ENCODE measurements at regions not wholly inside any gene's neighbourhood (a gene's known extent, or its start where the extent isn't known, plus 50 kb on each side); places are given as distances from the start of the nearest gene placed in this dataset.

DNA sequence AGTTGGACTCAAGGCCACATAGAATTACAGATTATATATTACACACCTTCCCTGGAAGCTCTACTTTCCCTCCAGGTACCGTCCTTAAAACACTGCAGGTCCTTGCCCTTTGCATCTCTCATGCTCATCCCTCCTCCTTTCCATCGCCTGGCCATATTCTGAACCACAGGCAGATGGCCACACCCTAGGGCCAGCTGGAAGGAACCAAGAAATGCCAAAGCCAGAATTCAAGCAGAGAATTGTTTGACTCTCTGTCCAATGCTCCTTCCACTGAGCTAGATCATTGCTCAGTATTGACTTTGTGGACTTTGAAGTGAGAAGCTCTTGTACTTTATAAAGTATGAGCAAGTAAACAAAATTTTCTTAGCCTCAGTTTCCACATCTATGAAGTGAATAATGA, 170.3 kb upstream of the SLC24A5 start:
- no peak for DNase-seq
- no peaks in the 10 kb centered on the region for H3K9me3 Mint-ChIP-seq
- ATAC-seq = no peak
- H3K4me1 Mint-ChIP-seq (ENCODE audit: low read depth) = no peaks in the 10 kb centered on the region
- no peak overlapping the region for H3K4me3 Mint-ChIP-seq
- no peaks in the 10 kb centered on the region for H3K36me3 Mint-ChIP-seq (ENCODE audit: insufficient read depth)
- H3K27me3 Mint-ChIP-seq (ENCODE audit: low read depth) = no peaks in the 10 kb centered on the region

DNA sequence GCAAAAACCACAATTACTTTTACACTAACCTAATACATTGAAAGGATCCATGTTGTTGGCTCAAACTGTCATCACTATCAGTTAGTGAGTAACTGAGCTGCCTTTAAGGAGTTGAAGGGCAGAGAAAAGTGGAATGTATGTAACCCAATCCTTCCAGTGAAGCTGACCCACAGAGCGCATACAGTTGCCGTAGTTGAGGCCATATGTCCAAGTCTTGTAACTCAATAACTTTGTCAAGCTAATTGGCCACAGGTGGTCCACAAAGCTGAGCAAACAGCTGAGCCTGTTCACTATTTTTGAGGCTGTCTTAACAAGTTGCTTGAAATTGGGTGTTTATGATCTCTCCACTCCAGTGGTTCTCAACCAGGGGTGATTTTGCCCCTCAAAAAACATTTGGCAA, 169.0 kb upstream of the SLC24A5 start:
- Mint-ChIP-seq H3K4me1 (ENCODE audit: low read depth) (no peaks in the 10 kb centered on the region), H3K4me3 (no peak overlapping the region)
- no peak for ATAC-seq

DNA sequence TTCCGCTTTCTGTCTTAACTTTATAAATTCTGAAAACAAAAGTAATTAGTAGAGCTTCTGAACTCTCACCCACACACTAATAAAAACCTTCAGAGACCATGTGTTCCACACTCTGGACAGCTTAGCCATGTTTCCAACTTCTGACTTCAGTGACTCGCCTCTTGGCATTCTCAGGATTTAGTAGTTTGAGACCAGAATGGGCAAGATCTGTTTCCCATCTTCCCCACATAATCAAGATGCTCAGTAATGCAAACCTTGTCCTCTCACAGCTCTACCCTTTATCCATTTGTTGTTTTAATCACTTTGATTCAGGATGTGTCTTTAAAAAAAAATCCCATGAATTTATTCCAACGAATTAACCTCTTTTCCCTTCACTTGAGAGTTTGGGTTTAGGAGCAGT, 166.6 kb upstream of the SLC24A5 start:
- peaks cover 3% of the 10 kb centered on the region for H3K9me3 Mint-ChIP-seq
- H3K27me3 Mint-ChIP-seq (ENCODE audit: low read depth) = peaks cover under 1% of the 10 kb centered on the region
- no peak overlapping the region for H3K4me3 Mint-ChIP-seq

More for the DNA sequence above, 169.0 kb upstream of the SLC24A5 start:
- Mint-ChIP-seq H3K27me3 (ENCODE audit: low read depth) (no peaks in the 10 kb centered on the region), H3K9me3 (peaks cover 3% of the 10 kb centered on the region), H3K36me3 (ENCODE audit: insufficient read depth) (no peaks in the 10 kb centered on the region)
- no peak for DNase-seq

DNA sequence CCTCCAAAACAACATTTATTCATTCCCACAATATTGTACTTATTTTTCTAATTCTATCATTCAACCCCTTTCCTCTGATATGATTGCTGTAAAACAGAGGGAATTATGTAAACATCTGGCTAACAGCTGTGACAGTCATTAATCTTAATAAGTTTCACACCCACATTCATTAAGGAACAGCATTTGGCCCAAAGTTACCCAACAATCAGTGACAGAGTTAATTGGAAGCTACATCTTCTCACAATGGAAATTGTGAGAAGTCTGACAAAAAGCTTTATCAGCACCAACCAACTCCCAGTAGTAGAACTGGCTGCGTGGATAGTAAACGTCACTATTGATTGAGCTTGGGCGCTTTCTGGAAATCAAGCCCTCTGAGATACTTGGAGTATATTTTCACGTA, 165.8 kb upstream of the SLC24A5 start:
- Mint-ChIP-seq H3K27me3 (ENCODE audit: low read depth) (peaks cover 2% of the 10 kb centered on the region), H3K9me3 (peaks cover 3% of the 10 kb centered on the region), H3K36me3 (ENCODE audit: insufficient read depth) (no peaks in the 10 kb centered on the region), H3K4me3 (no peak overlapping the region), H3K4me1 (ENCODE audit: low read depth) (no peaks in the 10 kb centered on the region)
- DNase-seq (no peak), ATAC-seq (no peak)

More for the DNA sequence above, 166.6 kb upstream of the SLC24A5 start:
- DNase-seq = no peak
- ATAC-seq = no peak
- Mint-ChIP-seq H3K4me1 (ENCODE audit: low read depth) (no peaks in the 10 kb centered on the region), H3K36me3 (ENCODE audit: insufficient read depth) (no peaks in the 10 kb centered on the region)

DNA sequence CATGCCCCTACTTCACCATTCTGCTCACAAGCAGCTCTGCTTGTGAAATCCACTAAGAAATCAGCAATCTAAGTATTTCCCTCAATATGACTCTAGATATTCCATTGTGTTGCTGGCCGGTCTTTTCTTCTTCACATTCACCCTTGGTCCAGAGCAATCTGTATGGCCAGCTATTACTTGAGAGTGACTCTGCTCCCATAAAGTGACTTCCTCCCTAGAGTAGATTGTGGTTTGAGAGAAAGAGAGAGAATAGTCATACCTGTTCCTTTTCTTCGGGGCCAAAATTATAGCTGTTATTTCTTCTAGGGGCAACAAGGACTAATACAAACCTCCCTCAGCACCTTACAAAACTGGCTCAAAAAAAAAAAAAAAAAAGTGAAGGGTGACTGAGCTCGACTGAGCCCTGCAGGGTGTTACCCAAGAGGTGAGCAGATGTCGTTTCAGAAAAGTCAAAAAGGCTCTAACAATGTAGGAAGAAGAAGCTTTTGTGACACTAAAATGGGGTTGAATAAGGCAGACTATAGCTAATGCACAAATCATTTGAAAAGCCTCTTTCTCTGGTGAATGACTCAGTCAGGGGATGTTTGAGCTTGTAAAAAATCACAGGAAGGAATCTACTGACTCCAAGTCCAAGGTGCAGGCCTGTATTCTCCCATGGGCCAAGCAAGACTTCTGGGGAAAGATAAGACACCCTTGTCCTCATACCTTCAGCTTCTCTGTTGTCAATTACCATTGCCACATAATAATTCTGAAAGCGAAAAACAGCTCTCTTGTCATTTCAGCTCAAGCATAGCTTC, 161.0 kb upstream of the SLC24A5 start:
- H3K4me1 Mint-ChIP-seq (ENCODE audit: low read depth) = peaks cover 4% of the 10 kb centered on the region
- H3K36me3 Mint-ChIP-seq (ENCODE audit: insufficient read depth) = no peaks in the 10 kb centered on the region
- H3K4me3 Mint-ChIP-seq = no peak overlapping the region
- H3K27me3 Mint-ChIP-seq (ENCODE audit: low read depth) = peaks cover 7% of the 10 kb centered on the region
- DNase-seq = no peak
- ATAC-seq = no peak
- H3K9me3 Mint-ChIP-seq = peaks cover 3% of the 10 kb centered on the region

DNA sequence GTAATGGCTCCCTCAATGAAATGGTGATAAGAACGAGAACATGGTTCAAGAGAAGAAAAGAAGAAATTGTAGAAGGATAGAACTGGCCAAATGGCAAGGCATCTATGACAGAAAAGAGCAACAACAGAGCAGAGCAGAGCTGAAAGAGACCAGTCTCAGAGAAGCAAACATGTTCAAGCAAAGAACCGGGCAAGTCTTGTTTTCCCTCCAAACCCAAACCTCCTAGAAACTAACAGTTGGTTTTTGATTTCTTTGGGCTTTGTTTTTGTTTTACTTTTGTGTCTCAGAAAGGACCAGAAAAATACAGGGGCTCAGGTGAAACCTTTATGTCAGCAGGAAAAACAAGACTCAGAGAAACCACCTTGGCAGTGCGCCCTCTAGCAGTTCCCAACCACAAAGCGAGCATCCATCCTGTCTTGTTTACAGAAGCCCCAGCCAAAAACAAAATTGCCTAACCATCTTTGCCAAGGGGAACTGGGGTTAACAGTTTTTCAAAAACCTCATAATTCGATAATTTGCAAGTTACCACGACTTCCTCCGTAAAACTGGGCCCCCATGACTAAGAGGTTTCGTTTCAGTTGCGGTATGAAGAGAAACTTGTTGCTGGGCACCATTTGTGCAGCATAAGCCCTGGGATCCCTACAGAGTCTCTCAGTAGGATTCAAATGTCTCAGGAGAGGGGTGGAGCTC, 159.2 kb upstream of the SLC24A5 start:
- ATAC-seq (peak in 1 of 2 donors; percentile 37), DNase-seq (no peak)
- Mint-ChIP-seq H3K9me3 (peaks cover 1% of the 10 kb centered on the region), H3K27me3 (ENCODE audit: low read depth) (peaks cover 7% of the 10 kb centered on the region), H3K4me3 (no peak overlapping the region), H3K36me3 (ENCODE audit: insufficient read depth) (no peaks in the 10 kb centered on the region), H3K4me1 (ENCODE audit: low read depth) (peaks cover 4% of the 10 kb centered on the region)

DNA sequence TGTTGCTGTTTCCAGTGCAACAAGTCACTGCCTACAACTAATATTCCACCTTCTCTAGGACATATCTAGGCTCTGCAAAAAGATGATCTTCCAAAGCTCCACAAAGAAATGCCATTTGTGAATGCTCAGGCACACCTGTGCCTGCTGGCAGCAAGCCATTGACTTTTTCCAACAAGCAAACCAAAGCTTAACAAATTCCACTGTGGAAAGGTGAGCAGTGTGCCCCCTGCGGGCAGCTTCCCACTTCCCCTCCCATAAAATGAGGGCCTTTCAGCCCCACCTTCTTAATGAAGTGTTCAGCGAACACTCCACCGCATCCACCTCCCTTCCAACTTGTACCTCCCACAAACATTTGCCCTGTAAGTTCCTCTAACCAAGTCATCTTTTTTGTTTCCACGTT, 157.5 kb upstream of the SLC24A5 start:
- ATAC-seq = no peak
- Mint-ChIP-seq H3K4me1 (ENCODE audit: low read depth) (peaks cover 4% of the 10 kb centered on the region), H3K9me3 (no peaks in the 10 kb centered on the region), H3K27me3 (ENCODE audit: low read depth) (peaks cover 7% of the 10 kb centered on the region), H3K36me3 (ENCODE audit: insufficient read depth) (no peaks in the 10 kb centered on the region), H3K4me3 (no peak overlapping the region)
- DNase-seq = no peak

DNA sequence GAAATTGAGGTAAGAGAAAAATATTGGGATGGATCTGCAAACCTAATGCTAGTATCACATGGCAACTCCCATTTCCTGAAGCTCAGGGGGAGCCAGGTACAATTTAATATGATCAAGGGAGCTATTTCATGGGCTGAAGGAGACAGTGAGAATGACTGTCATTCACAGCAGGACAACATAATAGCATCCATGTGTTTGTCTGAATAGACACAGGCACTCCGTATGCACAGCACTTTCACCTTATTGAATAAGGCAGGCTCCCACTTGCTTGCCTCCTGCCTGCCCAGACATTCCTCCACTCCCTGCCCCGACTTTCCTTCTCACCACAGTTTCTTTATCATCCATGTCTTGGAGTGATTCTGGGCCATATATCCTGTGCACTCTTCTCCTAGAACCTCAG, 156.6 kb upstream of the SLC24A5 start:
- ATAC-seq (no peak), DNase-seq (no peak)
- peaks cover 4% of the 10 kb centered on the region for H3K4me1 Mint-ChIP-seq (ENCODE audit: low read depth)
- no peaks in the 10 kb centered on the region for H3K36me3 Mint-ChIP-seq (ENCODE audit: insufficient read depth)
- H3K4me3 Mint-ChIP-seq = no peak overlapping the region
- H3K9me3 Mint-ChIP-seq = no peaks in the 10 kb centered on the region
- peaks cover 7% of the 10 kb centered on the region for H3K27me3 Mint-ChIP-seq (ENCODE audit: low read depth)

DNA sequence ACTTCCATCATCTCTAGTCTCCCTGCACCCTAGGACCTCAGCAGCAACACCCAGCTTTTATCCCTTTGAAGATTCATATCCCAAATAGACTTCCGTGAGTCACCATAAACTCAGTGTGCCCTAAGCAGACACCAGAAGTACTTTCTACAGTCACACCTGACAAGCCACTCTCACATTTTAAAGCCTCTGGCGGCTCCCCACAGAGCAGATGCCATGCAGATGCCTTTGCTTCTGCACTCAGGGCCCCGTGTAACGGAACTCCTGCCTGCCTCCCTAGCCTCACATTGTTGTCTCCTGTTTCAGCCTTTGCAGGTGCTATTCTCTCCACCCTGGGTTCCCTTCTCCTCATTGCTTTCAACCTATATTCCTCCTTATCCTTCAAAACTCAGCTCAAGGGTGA, 155.5 kb upstream of the SLC24A5 start:
- Mint-ChIP-seq H3K4me1 (ENCODE audit: low read depth) (peaks cover 4% of the 10 kb centered on the region), H3K27me3 (ENCODE audit: low read depth) (peaks cover 6% of the 10 kb centered on the region), H3K4me3 (no peak overlapping the region), H3K36me3 (ENCODE audit: insufficient read depth) (no peaks in the 10 kb centered on the region), H3K9me3 (no peaks in the 10 kb centered on the region)
- ATAC-seq (no peak), DNase-seq (no peak)

DNA sequence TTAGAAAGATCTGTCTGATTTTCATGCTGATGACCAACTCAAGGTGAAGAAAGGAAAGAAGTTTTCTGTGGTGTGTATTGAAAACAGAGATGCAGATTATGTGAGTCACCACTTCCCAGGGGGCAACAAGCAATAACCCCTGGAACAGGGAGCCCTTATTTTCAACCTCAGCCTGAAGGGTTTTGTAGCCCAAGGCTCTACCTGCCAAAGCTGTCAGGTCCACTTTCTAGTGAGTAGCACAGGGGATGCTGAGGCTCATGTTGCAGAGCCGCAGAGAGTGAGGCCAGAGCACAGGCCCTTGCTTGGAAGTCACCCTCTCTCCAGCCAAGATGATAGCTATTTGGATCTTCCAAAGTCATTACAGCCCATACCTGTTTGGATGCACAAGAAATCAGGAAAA, 152.2 kb upstream of the SLC24A5 start:
- ATAC-seq (no peak), DNase-seq (no peak)
- no peaks in the 10 kb centered on the region for H3K36me3 Mint-ChIP-seq (ENCODE audit: insufficient read depth)
- H3K4me1 Mint-ChIP-seq (ENCODE audit: low read depth) = no peaks in the 10 kb centered on the region
- no peaks in the 10 kb centered on the region for H3K9me3 Mint-ChIP-seq
- no peak overlapping the region for H3K4me3 Mint-ChIP-seq
- peaks cover under 1% of the 10 kb centered on the region for H3K27me3 Mint-ChIP-seq (ENCODE audit: low read depth)

DNA sequence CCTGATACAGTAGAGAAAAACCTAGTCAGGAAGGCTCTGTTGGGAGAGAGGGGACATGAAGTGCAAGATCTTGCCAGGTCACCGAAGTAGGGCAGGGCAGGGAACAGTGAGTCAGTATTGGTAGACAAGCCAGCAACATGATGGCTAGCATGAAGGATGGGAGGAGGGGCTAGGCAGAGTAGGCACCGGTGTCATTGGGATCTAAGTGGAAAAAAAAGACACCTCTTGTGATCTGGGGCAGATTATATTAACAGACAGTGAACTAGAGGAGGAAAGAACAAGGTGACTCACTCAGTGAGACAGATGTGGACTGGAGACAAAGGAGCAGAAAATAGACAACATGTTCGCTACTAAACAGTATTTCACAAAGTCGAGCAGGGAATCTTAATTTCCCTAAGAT, 149.2 kb upstream of the SLC24A5 start:
- no peak for ATAC-seq
- DNase-seq = no peak
- H3K27me3 Mint-ChIP-seq (ENCODE audit: low read depth) = no peaks in the 10 kb centered on the region
- H3K4me3 Mint-ChIP-seq = no peak overlapping the region
- H3K36me3 Mint-ChIP-seq (ENCODE audit: insufficient read depth) = no peaks in the 10 kb centered on the region
- H3K9me3 Mint-ChIP-seq = no peaks in the 10 kb centered on the region
- no peaks in the 10 kb centered on the region for H3K4me1 Mint-ChIP-seq (ENCODE audit: low read depth)

DNA sequence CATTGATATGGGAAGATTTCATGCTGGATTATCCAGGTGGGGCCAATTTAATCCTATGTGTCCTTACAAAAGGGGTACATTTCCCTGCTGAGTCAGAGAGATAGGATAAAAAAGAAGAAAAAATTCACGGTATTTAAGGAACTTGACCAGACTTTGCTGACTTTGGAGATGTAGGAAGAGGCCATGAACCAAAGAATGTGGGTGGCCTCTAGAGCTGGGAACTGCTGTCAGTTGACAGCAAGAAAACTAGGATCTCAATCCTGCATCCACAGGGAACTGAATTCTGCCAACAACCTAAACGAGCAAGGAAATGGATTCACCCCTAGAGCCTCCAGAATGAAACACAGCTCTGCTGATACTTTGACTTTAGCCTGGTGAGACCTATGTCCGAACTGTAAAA, 148.1 kb upstream of the SLC24A5 start:
- no peaks in the 10 kb centered on the region for H3K9me3 Mint-ChIP-seq
- H3K4me1 Mint-ChIP-seq (ENCODE audit: low read depth) = no peaks in the 10 kb centered on the region
- no peak overlapping the region for H3K4me3 Mint-ChIP-seq
- ATAC-seq (no peak), DNase-seq (no peak)
- no peaks in the 10 kb centered on the region for H3K27me3 Mint-ChIP-seq (ENCODE audit: low read depth)
- no peaks in the 10 kb centered on the region for H3K36me3 Mint-ChIP-seq (ENCODE audit: insufficient read depth)

DNA sequence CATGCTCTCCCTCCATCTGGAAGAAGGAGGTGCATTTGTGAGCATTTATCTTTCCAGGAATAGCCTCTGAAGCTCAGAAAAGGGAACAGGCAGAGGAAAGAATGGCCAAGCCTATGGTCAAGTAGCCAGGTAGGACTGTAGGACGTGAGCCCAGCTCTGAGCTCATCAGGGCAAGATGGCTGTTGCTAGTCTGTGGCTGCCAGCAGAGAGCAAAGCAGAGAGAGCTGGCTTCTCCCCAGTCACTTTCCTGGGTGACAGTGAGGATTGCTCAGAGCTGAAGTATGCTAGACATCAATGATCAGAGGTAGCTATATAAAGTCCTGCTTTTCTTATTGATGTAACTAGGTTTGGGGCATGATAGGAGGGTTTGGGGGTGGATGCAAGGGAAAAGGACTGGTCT, 146.1 kb upstream of the SLC24A5 start:
- no peaks in the 10 kb centered on the region for H3K4me1 Mint-ChIP-seq (ENCODE audit: low read depth)
- H3K36me3 Mint-ChIP-seq (ENCODE audit: insufficient read depth) = no peaks in the 10 kb centered on the region
- DNase-seq (no peak), ATAC-seq (no peak)
- no peaks in the 10 kb centered on the region for H3K27me3 Mint-ChIP-seq (ENCODE audit: low read depth)
- no peak overlapping the region for H3K4me3 Mint-ChIP-seq
- H3K9me3 Mint-ChIP-seq = no peaks in the 10 kb centered on the region

DNA sequence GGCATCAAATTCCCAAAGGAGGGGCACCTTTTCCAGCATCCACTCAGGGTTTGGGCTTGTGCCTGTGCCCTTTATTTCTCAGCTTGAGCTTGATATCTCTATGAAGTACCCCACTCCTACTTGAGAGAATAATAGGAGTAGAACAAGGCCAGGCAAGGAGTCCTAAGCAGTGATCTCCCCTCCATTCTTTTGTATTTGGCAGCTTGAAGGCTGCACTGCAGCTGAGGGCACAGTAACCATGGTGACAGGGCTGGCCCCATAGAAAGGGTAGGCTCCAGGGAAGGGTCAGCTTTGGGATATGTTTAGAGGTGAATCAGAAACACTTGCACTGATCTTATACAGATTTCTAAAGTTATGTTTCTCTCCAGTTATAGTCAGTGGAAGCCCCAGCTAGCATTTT, 145.4 kb upstream of the SLC24A5 start:
- H3K9me3 Mint-ChIP-seq = no peaks in the 10 kb centered on the region
- DNase-seq = no peak
- H3K27me3 Mint-ChIP-seq (ENCODE audit: low read depth) = no peaks in the 10 kb centered on the region
- no peaks in the 10 kb centered on the region for H3K36me3 Mint-ChIP-seq (ENCODE audit: insufficient read depth)
- ATAC-seq = no peak
- no peaks in the 10 kb centered on the region for H3K4me1 Mint-ChIP-seq (ENCODE audit: low read depth)
- no peak overlapping the region for H3K4me3 Mint-ChIP-seq

DNA sequence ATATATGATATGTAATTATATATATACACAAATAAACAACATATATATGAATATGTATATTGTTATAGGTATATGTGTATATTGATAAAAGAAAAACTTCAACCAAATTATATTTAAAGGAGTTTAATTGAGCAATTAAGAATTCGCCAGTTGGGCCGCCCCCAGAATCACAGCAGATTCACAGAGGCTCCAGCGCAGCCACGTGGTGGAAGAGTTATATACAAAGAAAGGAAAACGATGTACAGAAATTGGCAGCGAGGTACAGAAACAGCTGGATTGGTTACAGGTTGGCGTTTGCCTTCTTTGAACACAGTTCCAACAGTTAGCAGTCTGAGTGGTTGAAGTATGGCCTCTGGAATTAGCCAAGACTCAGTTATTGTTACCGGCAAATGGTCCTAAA, 137.3 kb upstream of the SLC24A5 start:
- no peak overlapping the region for H3K4me3 Mint-ChIP-seq
- no peaks in the 10 kb centered on the region for H3K4me1 Mint-ChIP-seq (ENCODE audit: low read depth)
- H3K36me3 Mint-ChIP-seq (ENCODE audit: insufficient read depth) = no peaks in the 10 kb centered on the region
- H3K9me3 Mint-ChIP-seq = no peaks in the 10 kb centered on the region
- ATAC-seq = no peak
- H3K27me3 Mint-ChIP-seq (ENCODE audit: low read depth) = no peaks in the 10 kb centered on the region
- DNase-seq = no peak

Data from activated T-cell treated with anti-CD3 and anti-CD28 coated beads, Interleukin-2, amount 50 U/mL, for 4 hours (primary cell).